H9 (cell line): ENCODE measurements at regions not wholly inside any gene's neighbourhood (a gene's known extent, or its start where the extent isn't known, plus 50 kb on each side); places are given as distances from the start of the nearest gene placed in this dataset.
A peak's percentile ranks its signal among the peaks of the same experiment; 100 is the strongest.

Experiments
- DNase-seq: peaks from one replicate; pipeline ENCODE4 v3.0.0-alpha.2; 2017
- H2AFZ ChIP-seq: one replicate; pipeline ENCODE4 v1.6.1; 2013; ENCODE audit warnings: mild to moderate bottlenecking, low read length, control low read depth, moderate library complexity
- H2AK5ac ChIP-seq: 2 replicates; pipeline ENCODE4 v1.6.1; 2013; ENCODE audit warnings: low read length, control low read depth, mixed read lengths; ENCODE audit not compliant: insufficient read length
- H2BK120ac ChIP-seq: one replicate; pipeline ENCODE4 v1.6.1; 2013; ENCODE audit warnings: low read depth, mild to moderate bottlenecking, low read length, control low read depth, inconsistent platforms; ENCODE audit not compliant: poor library complexity, severe bottlenecking
- H2BK12ac ChIP-seq: 2 replicates; pipeline ENCODE4 v1.6.1; 2013; ENCODE audit warnings: low read length, control low read depth, mixed read lengths, low read depth; ENCODE audit not compliant: insufficient read length
- H2BK15ac ChIP-seq: 2 replicates; pipeline ENCODE4 v1.6.1; 2013; ENCODE audit warnings: low read depth, low read length, control low read depth
- H2BK20ac ChIP-seq: one replicate; pipeline ENCODE4 v1.6.1; 2013; ENCODE audit warnings: low read depth, mild to moderate bottlenecking, low read length, control low read depth, inconsistent platforms; ENCODE audit not compliant: poor library complexity, severe bottlenecking
- H2BK5ac ChIP-seq: 2 replicates; pipeline ENCODE4 v1.6.1; 2013; ENCODE audit warnings: low read length, control low read depth, mixed read lengths; ENCODE audit not compliant: insufficient read length
- H3K14ac ChIP-seq: 2 replicates; pipeline ENCODE4 v1.6.1; 2013; ENCODE audit warnings: low read length, control low read depth; ENCODE audit not compliant: insufficient read depth
- H3K18ac ChIP-seq: 2 replicates; pipeline ENCODE4 v1.6.1; 2013; ENCODE audit warnings: low read depth, mild to moderate bottlenecking, mixed read lengths, low read length, control low read depth; ENCODE audit not compliant: insufficient read length
- H3K23ac ChIP-seq: 2 replicates; pipeline ENCODE4 v1.6.1; 2013; ENCODE audit warnings: low read length, control low read depth, mixed read lengths, low read depth; ENCODE audit not compliant: insufficient read length
- H3K23me2 ChIP-seq: 2 replicates; pipeline ENCODE4 v1.6.1; 2013; ENCODE audit warnings: low read depth, mild to moderate bottlenecking, mixed read lengths, low read length, control low read depth; ENCODE audit not compliant: insufficient read length, poor library complexity, severe bottlenecking
- H3K27ac ChIP-seq: 2 replicates; pipeline ENCODE4 v1.5.1; 2013; ENCODE audit warnings: low read length, control low read depth, mixed read lengths, low read depth; ENCODE audit not compliant: insufficient read length
- H3K27me3 ChIP-seq: 2 replicates; pipeline ENCODE4 v1.6.1; 2013; ENCODE audit warnings: low read length, control low read depth, inconsistent platforms; ENCODE audit not compliant: insufficient read depth
- H3K4ac ChIP-seq: 2 replicates; pipeline ENCODE4 v1.6.1; 2013; ENCODE audit warnings: low read depth, mild to moderate bottlenecking, control low read depth, inconsistent platforms, low read length, moderate library complexity
- H3K4me1 ChIP-seq: 2 replicates; pipeline ENCODE4 v1.6.1; 2013; ENCODE audit warnings: low read length, control low read depth, inconsistent platforms; ENCODE audit not compliant: insufficient read depth
- H3K4me2 ChIP-seq: 2 replicates; pipeline ENCODE4 v1.6.1; 2013; ENCODE audit warnings: low read length, control low read depth, mixed read lengths; ENCODE audit not compliant: insufficient read length, insufficient read depth
- H3K56ac ChIP-seq: 2 replicates; pipeline ENCODE4 v1.6.1; 2013; ENCODE audit warnings: low read depth, mild to moderate bottlenecking, mixed read lengths, low read length, control low read depth; ENCODE audit not compliant: insufficient read length
- H3K79me1 ChIP-seq: 2 replicates; pipeline ENCODE4 v1.6.1; 2013; ENCODE audit warnings: low read depth, mild to moderate bottlenecking, moderate library complexity, low read length, control low read depth, inconsistent platforms; ENCODE audit not compliant: insufficient read depth, poor library complexity, severe bottlenecking
- H3K79me2 ChIP-seq: 2 replicates; pipeline ENCODE4 v1.6.1; 2013; ENCODE audit warnings: low read length, control low read depth, inconsistent platforms; ENCODE audit not compliant: insufficient read depth
- H3K9ac ChIP-seq: 2 replicates; pipeline ENCODE4 v1.6.1; 2013; ENCODE audit warnings: low read length, control low read depth, mixed read lengths; ENCODE audit not compliant: insufficient read length; ENCODE audit errors: extremely low read depth
- H3K9me3 ChIP-seq: one replicate; pipeline ENCODE4 v1.6.1; 2013; ENCODE audit warnings: low read depth, low read length, inconsistent platforms; ENCODE audit not compliant: control insufficient read depth
- H3T11ph ChIP-seq: one replicate; pipeline ENCODE4 v1.6.1; 2013; ENCODE audit warnings: mild to moderate bottlenecking, low read length, control low read depth, inconsistent platforms
- H4K20me1 ChIP-seq: one replicate; pipeline ENCODE4 v1.6.1; 2013; ENCODE audit not compliant: control insufficient read depth, insufficient read length, insufficient read depth
- H4K5ac ChIP-seq: 2 replicates; pipeline ENCODE4 v1.6.1; 2013; ENCODE audit warnings: low read depth, mild to moderate bottlenecking, mixed read lengths, low read length, control low read depth; ENCODE audit not compliant: insufficient read length
- H4K8ac ChIP-seq: replicated peaks from 2 replicates; pipeline ENCODE4 v1.6.1; 2013; ENCODE audit warnings: low read length, control low read depth, mixed read lengths, low read depth; ENCODE audit not compliant: insufficient read length
- H4K91ac ChIP-seq: 2 replicates; pipeline ENCODE4 v1.6.1; 2013; ENCODE audit warnings: low read depth, mild to moderate bottlenecking, moderate library complexity, mixed read lengths, low read length, control low read depth; ENCODE audit not compliant: insufficient read length
- H3K27ac Mint-ChIP-seq, 3 experiments: 2 replicates in 2 of 3; 3 replicates in 1 of 3; pipeline ENCODE4 v1.8.0; 2020 to 2021; ENCODE audit warnings: mixed read lengths in 3 of 3, mild to moderate bottlenecking in 1 of 3, moderate library complexity in 1 of 3
- H3K27me3 Mint-ChIP-seq: 2 replicates; pipeline ENCODE4 v1.8.0; 2021; ENCODE audit warnings: low read depth, mild to moderate bottlenecking, moderate library complexity, mixed read lengths
- H3K36me3 Mint-ChIP-seq, 3 experiments: 2 replicates in 2 of 3; 3 replicates in 1 of 3; pipeline ENCODE4 v1.8.0; 2020 to 2021; ENCODE audit warnings: low read depth in 3 of 3, mixed read lengths in 3 of 3; ENCODE audit not compliant: insufficient read depth in 1 of 3
- H3K4me1 Mint-ChIP-seq, 2 experiments: 2 replicates each; pipeline ENCODE4 v1.8.0; 2020; ENCODE audit warnings: mixed read lengths in 2 of 2
- H3K4me3 Mint-ChIP-seq, 2 experiments: 2 replicates in 1 of 2; 3 replicates in 1 of 2; pipeline ENCODE4 v1.8.0; 2020 to 2021; ENCODE audit warnings: mild to moderate bottlenecking in 2 of 2, mixed read lengths in 2 of 2, moderate library complexity in 1 of 2
- H3K9me3 Mint-ChIP-seq, 2 experiments: 2 replicates in 1 of 2; 3 replicates in 1 of 2; pipeline ENCODE4 v1.8.0; 2020; ENCODE audit warnings: mild to moderate bottlenecking in 2 of 2, mixed read lengths in 2 of 2, moderate library complexity in 1 of 2
- WGBS: extraction: QIAGEN DNeasy Blood & Tissue Kit; methylation state at CpG from one replicate; pipeline ENCODE4 v1.1.7; 2013; ENCODE audit warnings: missing lambda C conversion rate, low lambda C conversion rate, mixed read lengths; ENCODE audit not compliant: insufficient read length; ENCODE audit errors: extremely low coverage; 5-methylcytosine and 5-hydroxymethylcytosine counted together
- TF ChIP-seq, protein P1 (sequence below): fragments of 200-600 bp; sonication (generic); conservative IDR thresholded peaks from 3 replicates; pipeline ENCODE4 v1.8.0; 2021; ENCODE audit warnings: antibody characterized with exemption, mild to moderate bottlenecking

DNA sequence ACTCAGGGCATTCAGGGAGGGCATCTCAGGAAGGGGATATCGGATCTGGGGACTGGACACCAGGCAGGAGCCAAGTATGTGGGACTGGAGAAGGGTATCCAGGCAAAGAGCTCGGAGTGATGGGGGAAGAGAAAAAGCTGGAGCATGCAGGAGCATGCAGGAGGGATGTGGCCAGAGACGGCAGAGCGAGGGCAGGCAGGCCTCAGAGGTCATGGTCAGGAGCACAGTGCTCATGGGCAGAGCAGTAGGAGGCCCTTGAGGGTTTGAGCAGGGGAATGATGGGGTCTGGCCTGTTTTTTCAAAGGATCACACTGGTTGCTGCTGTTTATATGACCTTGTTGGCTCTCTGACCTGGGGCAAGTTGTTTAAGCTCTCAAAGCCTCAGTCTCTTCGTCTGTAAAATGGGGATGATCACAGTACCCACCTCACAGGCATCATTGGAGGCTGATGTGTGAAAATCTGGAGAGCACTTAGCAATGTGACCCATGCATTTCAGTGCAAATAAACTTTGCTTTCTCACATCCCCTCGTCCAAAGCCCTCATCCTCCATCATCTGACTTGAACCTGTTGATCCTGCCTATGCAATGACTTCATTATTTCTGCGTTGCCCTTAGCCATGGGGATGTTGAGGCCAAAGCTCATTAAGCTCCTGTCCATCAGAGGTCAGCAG lies 273.1 kb downstream of the MATN1 start:
- no peaks in the 10 kb centered on the region for H3K36me3 Mint-ChIP-seq
- no peak overlapping the region for H3K4me3 Mint-ChIP-seq
- Histone ChIP-seq H3T11ph (no peak overlapping the region), H3K4me1 (no peaks in the 10 kb centered on the region), H3K9ac (no peak overlapping the region), H4K5ac (no peak overlapping the region), H2BK20ac (no peak overlapping the region), H2BK5ac (no peak overlapping the region), H3K27me3 (no peaks in the 10 kb centered on the region), H3K79me1 (no peaks in the 10 kb centered on the region), H2BK120ac (no peak overlapping the region), H3K18ac (no peak overlapping the region), H3K27ac (no peak overlapping the region), H3K79me2 (no peaks in the 10 kb centered on the region), H3K4me2 (no peak overlapping the region), H3K23me2 (no peaks in the 10 kb centered on the region), H2BK15ac (no peak overlapping the region), H2AK5ac (no peak overlapping the region), H4K20me1 (no peaks in the 10 kb centered on the region), H2AFZ (no peak overlapping the region), H3K23ac (no peak overlapping the region), H3K4ac (no peak overlapping the region), H4K91ac (no peak overlapping the region), H3K9me3 (no peaks in the 10 kb centered on the region), H3K14ac (no peak overlapping the region), H3K56ac (no peak overlapping the region), H2BK12ac (no peak overlapping the region), H4K8ac (no peak overlapping the region)
- peaks cover 17% of the 10 kb centered on the region for H3K27me3 Mint-ChIP-seq
- peaks cover 0 to 3% of the 10 kb centered on the region in 2 experiments; a peak in 1 of 4 replicates for H3K4me1 Mint-ChIP-seq
- peak; percentile 5 for DNase-seq
- TF ChIP-seq, protein P1, sequence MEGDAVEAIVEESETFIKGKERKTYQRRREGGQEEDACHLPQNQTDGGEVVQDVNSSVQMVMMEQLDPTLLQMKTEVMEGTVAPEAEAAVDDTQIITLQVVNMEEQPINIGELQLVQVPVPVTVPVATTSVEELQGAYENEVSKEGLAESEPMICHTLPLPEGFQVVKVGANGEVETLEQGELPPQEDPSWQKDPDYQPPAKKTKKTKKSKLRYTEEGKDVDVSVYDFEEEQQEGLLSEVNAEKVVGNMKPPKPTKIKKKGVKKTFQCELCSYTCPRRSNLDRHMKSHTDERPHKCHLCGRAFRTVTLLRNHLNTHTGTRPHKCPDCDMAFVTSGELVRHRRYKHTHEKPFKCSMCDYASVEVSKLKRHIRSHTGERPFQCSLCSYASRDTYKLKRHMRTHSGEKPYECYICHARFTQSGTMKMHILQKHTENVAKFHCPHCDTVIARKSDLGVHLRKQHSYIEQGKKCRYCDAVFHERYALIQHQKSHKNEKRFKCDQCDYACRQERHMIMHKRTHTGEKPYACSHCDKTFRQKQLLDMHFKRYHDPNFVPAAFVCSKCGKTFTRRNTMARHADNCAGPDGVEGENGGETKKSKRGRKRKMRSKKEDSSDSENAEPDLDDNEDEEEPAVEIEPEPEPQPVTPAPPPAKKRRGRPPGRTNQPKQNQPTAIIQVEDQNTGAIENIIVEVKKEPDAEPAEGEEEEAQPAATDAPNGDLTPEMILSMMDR, result no peak
- peaks cover 2 to 11% of the 10 kb centered on the region in 2 experiments; a peak in 3 of 5 replicates for H3K9me3 Mint-ChIP-seq
- no CpG with 5 or more reads among the region's 7 CpGs for WGBS
- no peak overlapping the region; a peak in 1 of 7 replicates for H3K27ac Mint-ChIP-seq
